ENCODE measurements at regions not wholly inside any gene's neighbourhood (a gene's known extent, or its start where the extent isn't known, plus 50 kb on each side); places are given as distances from the start of the nearest gene placed in this dataset.

- Mint-ChIP-seq H3K27ac (no peak overlapping the region), H3K9me3 (peaks cover 17% of the 10 kb centered on the region)
- TF ChIP-seq CTCF (conservative IDR thresholded peaks at IDR 0.05): no peak
These were observed 121.4 kb upstream of the PHYHIPL start for GRCh38 chr10:59055045-59055444.

GRCh38 chr10:59057345-59057744 is 119.1 kb upstream of the PHYHIPL start:
- no peak for TF ChIP-seq CTCF (conservative IDR thresholded peaks at IDR 0.05)
- Mint-ChIP-seq H3K36me3 (peaks cover 4% of the 10 kb centered on the region), H3K9me3 (peaks cover 5% of the 10 kb centered on the region), H3K4me3 (no peak overlapping the region), H3K4me1 (ENCODE audit: unreplicated experiment) (peaks cover 15% of the 10 kb centered on the region), H3K27me3 (no peaks in the 10 kb centered on the region), H3K27ac (no peak overlapping the region)
- DNase-seq (ENCODE audit: extremely low spot score, unreplicated experiment): no peak

More at GRCh38 chr10:59055045-59055444, 121.4 kb upstream of the PHYHIPL start:
- no peak for DNase-seq (ENCODE audit: extremely low spot score, unreplicated experiment)
- Mint-ChIP-seq H3K4me1 (ENCODE audit: unreplicated experiment) (peaks cover 10% of the 10 kb centered on the region), H3K4me3 (no peak overlapping the region), H3K36me3 (peaks cover 4% of the 10 kb centered on the region), H3K27me3 (no peaks in the 10 kb centered on the region)

GRCh38 chr10:59060852-59061251 is 115.6 kb upstream of the PHYHIPL start:
- peaks cover 31% of the 10 kb centered on the region for H3K4me1 Mint-ChIP-seq (ENCODE audit: unreplicated experiment)

GRCh38 chr10:59063491-59063890 is 113.0 kb upstream of the PHYHIPL start:
- H3K4me3 Mint-ChIP-seq: peak overlapping the region; percentile 58
- H3K27ac Mint-ChIP-seq: peak overlapping the region; percentile 90
- peaks cover 8% of the 10 kb centered on the region for H3K36me3 Mint-ChIP-seq
- no peak for TF ChIP-seq CTCF (conservative IDR thresholded peaks at IDR 0.05)
- DNase-seq (ENCODE audit: extremely low spot score, unreplicated experiment): no peak
- H3K4me1 Mint-ChIP-seq (ENCODE audit: unreplicated experiment): peaks cover 31% of the 10 kb centered on the region
- peaks cover 9% of the 10 kb centered on the region for H3K9me3 Mint-ChIP-seq
- no peaks in the 10 kb centered on the region for H3K27me3 Mint-ChIP-seq

More at GRCh38 chr10:59060852-59061251, 115.6 kb upstream of the PHYHIPL start:
- TF ChIP-seq CTCF (conservative IDR thresholded peaks at IDR 0.05): no peak
- no peak overlapping the region for H3K4me3 Mint-ChIP-seq
- peaks cover 4% of the 10 kb centered on the region for H3K36me3 Mint-ChIP-seq
- DNase-seq (ENCODE audit: extremely low spot score, unreplicated experiment): no peak
- no peaks in the 10 kb centered on the region for H3K27me3 Mint-ChIP-seq
- peaks cover 5% of the 10 kb centered on the region for H3K9me3 Mint-ChIP-seq
- no peak overlapping the region for H3K27ac Mint-ChIP-seq

- no peaks in the 10 kb centered on the region for H3K27me3 Mint-ChIP-seq
- peaks cover 8% of the 10 kb centered on the region for H3K36me3 Mint-ChIP-seq
- peaks cover 13% of the 10 kb centered on the region for H3K9me3 Mint-ChIP-seq
- TF ChIP-seq CTCF (conservative IDR thresholded peaks at IDR 0.05): no peak
- H3K4me3 Mint-ChIP-seq: peak overlapping the region; percentile 48
- H3K27ac Mint-ChIP-seq: peak overlapping the region; percentile 90
- DNase-seq (ENCODE audit: extremely low spot score, unreplicated experiment): no peak
- peaks cover 34% of the 10 kb centered on the region for H3K4me1 Mint-ChIP-seq (ENCODE audit: unreplicated experiment)
These were observed 112.3 kb upstream of the PHYHIPL start for GRCh38 chr10:59064080-59064692.
